ENCODE measurements at regions not wholly inside any gene's neighbourhood (a gene's known extent, or its start where the extent isn't known, plus 50 kb on each side); places are given as distances from the start of the nearest gene placed in this dataset.
A peak's percentile ranks its signal among the peaks of the same experiment; 100 is the strongest.

DNA sequence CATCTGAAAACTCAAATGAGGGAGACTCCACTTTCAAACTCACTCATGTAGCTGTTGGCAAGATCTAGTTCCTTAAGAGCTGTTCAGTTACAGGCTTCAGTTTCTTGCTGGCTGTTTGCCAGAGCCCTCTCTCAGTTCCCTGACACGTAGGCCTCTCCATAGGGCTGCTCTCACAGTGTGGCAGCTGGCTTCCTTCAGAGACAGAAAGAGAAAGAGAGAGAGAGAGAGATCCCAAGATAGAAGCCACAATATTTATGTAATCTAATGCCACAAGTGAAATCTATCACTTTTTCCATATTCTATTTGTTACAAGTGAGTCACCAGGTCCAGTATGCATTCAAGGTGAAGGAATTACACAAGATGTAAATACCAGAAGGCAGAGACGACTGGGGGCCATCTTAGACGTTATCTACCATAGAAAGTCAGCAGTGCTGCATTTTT lies 168.8 kb downstream of the RCN1 start:
- H3K9me3 ChIP-seq (replicated peaks in 1 of 2; ENCODE audit: control insufficient read depth in 1 of 2, insufficient read depth in 1 of 2, low read length in 2 of 2) = no peaks in the 10 kb centered on the region
- H2AFZ ChIP-seq (ENCODE audit: insufficient read depth, low read depth, low read length, poor library complexity, severe bottlenecking) = no peak overlapping the region
- no peaks in the 10 kb centered on the region for H3K4me1 ChIP-seq (ENCODE audit: control insufficient read depth in 1 of 2, insufficient read depth in 2 of 2, low read length in 2 of 2)
- TF ChIP-seq, protein P1, sequence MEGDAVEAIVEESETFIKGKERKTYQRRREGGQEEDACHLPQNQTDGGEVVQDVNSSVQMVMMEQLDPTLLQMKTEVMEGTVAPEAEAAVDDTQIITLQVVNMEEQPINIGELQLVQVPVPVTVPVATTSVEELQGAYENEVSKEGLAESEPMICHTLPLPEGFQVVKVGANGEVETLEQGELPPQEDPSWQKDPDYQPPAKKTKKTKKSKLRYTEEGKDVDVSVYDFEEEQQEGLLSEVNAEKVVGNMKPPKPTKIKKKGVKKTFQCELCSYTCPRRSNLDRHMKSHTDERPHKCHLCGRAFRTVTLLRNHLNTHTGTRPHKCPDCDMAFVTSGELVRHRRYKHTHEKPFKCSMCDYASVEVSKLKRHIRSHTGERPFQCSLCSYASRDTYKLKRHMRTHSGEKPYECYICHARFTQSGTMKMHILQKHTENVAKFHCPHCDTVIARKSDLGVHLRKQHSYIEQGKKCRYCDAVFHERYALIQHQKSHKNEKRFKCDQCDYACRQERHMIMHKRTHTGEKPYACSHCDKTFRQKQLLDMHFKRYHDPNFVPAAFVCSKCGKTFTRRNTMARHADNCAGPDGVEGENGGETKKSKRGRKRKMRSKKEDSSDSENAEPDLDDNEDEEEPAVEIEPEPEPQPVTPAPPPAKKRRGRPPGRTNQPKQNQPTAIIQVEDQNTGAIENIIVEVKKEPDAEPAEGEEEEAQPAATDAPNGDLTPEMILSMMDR (IDR thresholded peaks at IDR 0.05) = no peak
- WGBS (ENCODE audit: insufficient coverage) = 51% methylated on average over 2 of the region's 3 CpGs
- intact Hi-C loops (cut with micrococcal nuclease) = no loop called here
- Mint-ChIP-seq H3K9me3 (no peaks in the 10 kb centered on the region), H3K36me3 (no peaks in the 10 kb centered on the region), H3K4me1 (peaks cover 6% of the 10 kb centered on the region), H3K27ac (peak overlapping the region in 2 of 7 donors; percentile 3 to 61), H3K27me3 (ENCODE audit: low read depth in 3 of 3) (peaks cover 0 to 2% (median 0%) of the 10 kb centered on the region in 3 donors), H3K4me3 (no peak overlapping the region)
- no peaks in the 10 kb centered on the region for H3K27me3 ChIP-seq (ENCODE audit: control insufficient read depth in 2 of 2, insufficient read depth in 2 of 2, low read length in 2 of 2)
- no peaks in the 10 kb centered on the region for H3K79me2 ChIP-seq (ENCODE audit: insufficient read depth, low read length)
- no peak overlapping the region for H3K9ac ChIP-seq (ENCODE audit: insufficient read depth, low read length, poor library complexity, severe bottlenecking)
- H3K4me3 ChIP-seq (replicated peaks in 1 of 3; ENCODE audit: low read depth in 2 of 3, low read length in 3 of 3) = no peak overlapping the region
- H3K4me2 ChIP-seq (replicated peaks; ENCODE audit: extremely low read depth, low read length, poor library complexity, severe bottlenecking) = no peak overlapping the region
- no peaks in the 10 kb centered on the region for H4K20me1 ChIP-seq (ENCODE audit: insufficient read depth, low read length)
- H3K27ac ChIP-seq (ENCODE audit: low read depth in 1 of 2, low read length in 2 of 2) = no peak overlapping the region
- no peaks in the 10 kb centered on the region for H3K36me3 ChIP-seq (replicated peaks in 1 of 2; ENCODE audit: control insufficient read depth in 1 of 2, insufficient read depth in 2 of 2, low read length in 2 of 2)
- DNase-seq = peak in 1 of 3 donors; percentile 4

DNA sequence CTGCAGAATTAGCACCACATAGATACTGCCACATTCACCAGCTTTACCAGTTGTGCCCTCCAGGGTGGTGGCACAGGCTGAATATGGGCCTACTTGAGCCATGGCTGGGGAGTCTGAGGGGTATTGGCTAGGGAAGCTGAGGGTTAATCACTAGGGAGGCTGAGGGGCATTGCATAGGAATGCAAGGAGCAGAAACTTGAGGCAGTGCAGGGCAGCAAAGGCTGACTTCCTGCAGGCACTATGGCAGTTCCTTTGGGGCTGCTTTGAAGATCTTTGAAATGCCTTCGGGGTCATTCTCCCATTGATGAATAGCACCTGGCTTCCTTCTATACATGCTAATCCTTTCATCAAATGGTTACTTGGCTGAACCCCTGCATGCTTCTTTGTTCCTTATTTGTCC lies 171.5 kb downstream of the RCN1 start:
- peaks cover 5% of the 10 kb centered on the region for H3K4me1 Mint-ChIP-seq
- WGBS (ENCODE audit: insufficient coverage) = 82% methylated on average over 1 of the region's 1 CpG

More for the DNA sequence above, 171.5 kb downstream of the RCN1 start:
- Histone ChIP-seq H3K79me2 (ENCODE audit: insufficient read depth, low read length) (no peaks in the 10 kb centered on the region), H3K4me1 (ENCODE audit: control insufficient read depth in 1 of 2, insufficient read depth in 2 of 2, low read length in 2 of 2) (no peaks in the 10 kb centered on the region), H3K27me3 (ENCODE audit: control insufficient read depth in 2 of 2, insufficient read depth in 2 of 2, low read length in 2 of 2) (no peaks in the 10 kb centered on the region), H2AFZ (ENCODE audit: insufficient read depth, low read depth, low read length, poor library complexity, severe bottlenecking) (no peak overlapping the region), H3K4me2 (replicated peaks; ENCODE audit: extremely low read depth, low read length, poor library complexity, severe bottlenecking) (no peak overlapping the region), H3K36me3 (replicated peaks in 1 of 2; ENCODE audit: control insufficient read depth in 1 of 2, insufficient read depth in 2 of 2, low read length in 2 of 2) (no peaks in the 10 kb centered on the region), H3K27ac (ENCODE audit: low read depth in 1 of 2, low read length in 2 of 2) (no peak overlapping the region), H4K20me1 (ENCODE audit: insufficient read depth, low read length) (no peaks in the 10 kb centered on the region), H3K4me3 (replicated peaks in 1 of 3; ENCODE audit: low read depth in 2 of 3, low read length in 3 of 3) (no peak overlapping the region), H3K9ac (ENCODE audit: insufficient read depth, low read length, poor library complexity, severe bottlenecking) (no peak overlapping the region), H3K9me3 (replicated peaks in 1 of 2; ENCODE audit: control insufficient read depth in 1 of 2, insufficient read depth in 1 of 2, low read length in 2 of 2) (no peaks in the 10 kb centered on the region)
- peaks cover 0 to 2% (median 0%) of the 10 kb centered on the region in 3 donors for H3K27me3 Mint-ChIP-seq (ENCODE audit: low read depth in 3 of 3)
- intact Hi-C loops (cut with micrococcal nuclease) = no loop called here
- H3K4me3 Mint-ChIP-seq = no peak overlapping the region
- no peaks in the 10 kb centered on the region for H3K9me3 Mint-ChIP-seq
- H3K27ac Mint-ChIP-seq = no peak overlapping the region
- no peaks in the 10 kb centered on the region for H3K36me3 Mint-ChIP-seq
- DNase-seq = no peak
- TF ChIP-seq, protein P1 (IDR thresholded peaks at IDR 0.05) = no peak
